HepG2 (cell line): ENCODE measurements at regions not wholly inside any gene's neighbourhood (a gene's known extent, or its start where the extent isn't known, plus 50 kb on each side); places are given as distances from the start of the nearest gene placed in this dataset.

Source experiments
- ATAC-seq: fragments of 200-7000 bp; cut with Tn5 transposase; 3 replicates; pipeline ENCODE4 v1.9.1; 2020; ENCODE audit warnings: mild to moderate bottlenecking, moderate library complexity
- BruUV-seq: library from RNA; stranded (reverse); fragments of 400-500 nt; replicated peaks from 2 replicates; lab custom pipeline; 2021; lab: Mats Ljungman, UMichigan
- CTCF ChIA-PET: fragments of 300-600 bp; formaldehyde crosslinking; extraction: SDS; loops from one replicate; lab custom pipeline; 2021; ENCODE audit warnings: low total read pairs, inconsistent platforms, low intra/inter-chr PET ratio; lab: Yijun Ruan, JAX
- POLR2A ChIA-PET: fragments of 350-600 bp; sonication (Branson Sonifier 250); formaldehyde crosslinking; loops from one replicate; lab custom pipeline; 2020; ENCODE audit warnings: antibody characterized with exemption, inconsistent platforms; lab: Yijun Ruan, JAX
- DNase-seq: peaks from one replicate; pipeline ENCODE4 v3.0.0-alpha.2; 2015; ENCODE audit warnings: low spot score
- FAIRE-seq: peaks from 3 replicates; lab custom pipeline; 2011; peaks lifted over from hg19 to GRCh38; lab: Jason Lieb, UNC
- H2AFZ ChIP-seq: one replicate; pipeline ENCODE4 v1.6.1; 2011; ENCODE audit warnings: low read length, inconsistent platforms
- H3K27ac ChIP-seq: fragments of 300-600 bp; 3 replicates; pipeline ENCODE4 v1.8.0; 2011; ENCODE audit warnings: mixed run types, mild to moderate bottlenecking, mixed read lengths, low read length, inconsistent platforms; ENCODE audit not compliant: insufficient read depth; ENCODE audit errors: extremely low read length
- H3K27me3 ChIP-seq, 2 experiments: fragments of 200-600 bp in 1 of 2; 2 replicates in 1 of 2; 3 replicates in 1 of 2; pipeline versions ENCODE4 v1.6.0 to v1.8.0; 2011; ENCODE audit warnings: low read length in 2 of 2, mild to moderate bottlenecking in 2 of 2, moderate library complexity in 2 of 2, inconsistent platforms in 1 of 2; ENCODE audit not compliant: insufficient read depth in 2 of 2, control insufficient read depth in 1 of 2
- H3K36me3 ChIP-seq, 2 experiments: fragments of 200-600 bp in 1 of 2; replicated peaks in 1 of 2; 2 replicates in 1 of 2; 3 replicates in 1 of 2; pipeline versions ENCODE4 v1.5.1 to v1.8.0; 2011; ENCODE audit warnings: low read length in 2 of 2, inconsistent platforms in 1 of 2; ENCODE audit not compliant: insufficient read depth in 2 of 2, control insufficient read depth in 1 of 2
- H3K4me1 ChIP-seq: 2 replicates; pipeline ENCODE4 v1.5.1; 2012; ENCODE audit warnings: low read length, inconsistent platforms; ENCODE audit not compliant: insufficient read depth
- H3K4me2 ChIP-seq: 2 replicates; pipeline ENCODE4 v1.6.0; 2011; ENCODE audit warnings: low read depth, low read length, inconsistent platforms
- H3K4me3 ChIP-seq, 3 experiments: fragments of 200-600 bp in 1 of 3; sonication (generic), shearing (Covaris generic) in 1 of 3; replicated peaks in 1 of 3; 2 replicates each; pipeline ENCODE4 v1.5.1; 2011 to 2016; ENCODE audit warnings: low read length in 3 of 3, inconsistent platforms in 2 of 3, low read depth in 2 of 3, mild to moderate bottlenecking in 2 of 3, control low read depth in 1 of 3, mixed read lengths in 1 of 3; ENCODE audit not compliant: insufficient read depth in 1 of 3
- H3K79me2 ChIP-seq: one replicate; pipeline ENCODE4 v1.6.1; 2011; ENCODE audit warnings: low read length, inconsistent platforms; ENCODE audit not compliant: insufficient read depth
- H3K9ac ChIP-seq: 2 replicates; pipeline ENCODE4 v1.6.0; 2011; ENCODE audit warnings: mild to moderate bottlenecking, low read depth, low read length, inconsistent platforms; ENCODE audit not compliant: insufficient read depth
- H3K9me3 ChIP-seq: 2 replicates; pipeline ENCODE4 v1.5.1; 2012; ENCODE audit warnings: mild to moderate bottlenecking, low read length
- H4K20me1 ChIP-seq: 2 replicates; pipeline ENCODE4 v1.6.0; 2011; ENCODE audit warnings: inconsistent platforms, mild to moderate bottlenecking, low read length, moderate library complexity; ENCODE audit not compliant: insufficient read depth
- AGO2 ChIP-seq: fragments of 200-400 bp; formaldehyde crosslinking; optimal IDR thresholded peaks from 2 replicates; pipeline ENCODE3; 2017; ENCODE audit warnings: mild to moderate bottlenecking, low read depth, low read length, moderate library complexity
- ESRRA ChIP-seq: sonication (generic); formaldehyde crosslinking; IDR thresholded peaks from 2 replicates; pipeline ENCODE4 v1.5.1; 2020; ENCODE audit warnings: mild to moderate bottlenecking, low read depth, missing genetic modification reagents
- KDM5A ChIP-seq: fragments of 200-600 bp; sonication (generic); IDR thresholded peaks from 2 replicates; pipeline ENCODE4 v1.7.0; 2018; ENCODE audit warnings: antibody characterized with exemption, mild to moderate bottlenecking, low read length, borderline replicate concordance
- MTF1 ChIP-seq: sonication (generic); formaldehyde crosslinking; IDR thresholded peaks from 2 replicates; pipeline ENCODE4 v1.5.0; 2020; ENCODE audit warnings: missing genetic modification reagents
- NFATC3 ChIP-seq: sonication (generic); formaldehyde crosslinking; IDR thresholded peaks from 2 replicates; pipeline ENCODE4 v1.5.1; 2020; ENCODE audit warnings: mild to moderate bottlenecking, missing genetic modification reagents
- PAWR ChIP-seq: sonication (generic); formaldehyde crosslinking; IDR thresholded peaks from 2 replicates; pipeline ENCODE4 v1.4.0; 2020; ENCODE audit warnings: missing genetic modification reagents, mild to moderate bottlenecking, borderline replicate concordance
- PAXIP1 ChIP-seq: sonication (generic); formaldehyde crosslinking; conservative IDR thresholded peaks from 2 replicates; pipeline ENCODE4 v1.4.0; 2020; ENCODE audit warnings: mild to moderate bottlenecking, missing genetic modification reagents, moderate library complexity
- POLR2AphosphoS5 ChIP-seq: IDR thresholded peaks from 2 replicates; pipeline ENCODE4 v1.6.1; 2012; ENCODE audit warnings: low read depth, low read length
- RFXANK ChIP-seq: IDR thresholded peaks from 2 replicates; pipeline ENCODE4 v1.6.1; 2016
- SATB2 ChIP-seq: sonication (generic); formaldehyde crosslinking; IDR thresholded peaks from 2 replicates; pipeline ENCODE4 v1.5.0; 2020; ENCODE audit warnings: missing genetic modification reagents
- SNAI1 ChIP-seq: sonication (generic); formaldehyde crosslinking; IDR thresholded peaks from 2 replicates; pipeline ENCODE4 v1.5.0; 2020; ENCODE audit warnings: mild to moderate bottlenecking, missing genetic modification reagents, borderline replicate concordance
- SNAPC2 ChIP-seq: sonication (generic); formaldehyde crosslinking; IDR thresholded peaks from 2 replicates; pipeline ENCODE4 v1.8.1; 2022; ENCODE audit warnings: mild to moderate bottlenecking, missing genetic modification reagents
- ZMYM4 ChIP-seq: sonication (generic); formaldehyde crosslinking; IDR thresholded peaks from 2 replicates; pipeline ENCODE4 v1.8.1; 2023; ENCODE audit warnings: mild to moderate bottlenecking, missing genetic modification reagents
- ZNF543 ChIP-seq: sonication (generic); formaldehyde crosslinking; IDR thresholded peaks from 2 replicates; pipeline ENCODE4 v1.4.0; 2020; ENCODE audit warnings: mild to moderate bottlenecking, missing genetic modification reagents
- ZNF552 ChIP-seq: sonication (generic); formaldehyde crosslinking; IDR thresholded peaks from 2 replicates; pipeline ENCODE4 v1.9.0; 2022; ENCODE audit warnings: missing genetic modification reagents, mild to moderate bottlenecking, borderline replicate concordance
- ZNF782 ChIP-seq: sonication (generic); formaldehyde crosslinking; IDR thresholded peaks from 2 replicates; pipeline ENCODE4 v1.4.0; 2020; ENCODE audit warnings: missing genetic modification reagents, mild to moderate bottlenecking, borderline replicate concordance
- ZSCAN31 ChIP-seq: sonication (generic); formaldehyde crosslinking; IDR thresholded peaks from 2 replicates; pipeline ENCODE4 v1.5.0; 2020; ENCODE audit warnings: low read depth, mild to moderate bottlenecking, missing genetic modification reagents
- WGBS: methylation state at CpG from one replicate; pipeline ENCODE4 v1.1.6; 2017; ENCODE audit warnings: low lambda C conversion rate; 5-methylcytosine and 5-hydroxymethylcytosine counted together
- in situ Hi-C: cut with HindIII; loops from 2 replicates; pipeline ENCODE4 v1.10.0; 2017; ENCODE audit warnings: low pct_unique_long_range_greater_than_20kb; ENCODE audit not compliant: extremely low pct_ligation_motif_present
- intact Hi-C: fragments of 100-400 bp; cut with micrococcal nuclease; formaldehyde crosslinking; loops from one replicate; pipeline ENCODE4 v1.10.0; 2022; ENCODE audit not compliant: unreplicated experiment
- TF ChIP-seq, protein P1 (sequence below): sonication (generic); formaldehyde crosslinking; IDR thresholded peaks from 2 replicates; pipeline ENCODE4 v1.4.0; 2020; ENCODE audit warnings: mild to moderate bottlenecking, missing genetic modification reagents
- TF ChIP-seq, protein P2 (sequence below): sonication (generic); formaldehyde crosslinking; IDR thresholded peaks from 2 replicates; pipeline ENCODE4 v1.8.1; 2023; ENCODE audit warnings: mild to moderate bottlenecking, missing genetic modification reagents

- Histone ChIP-seq H3K79me2 (no peaks in the 10 kb centered on the region), H3K9ac (no peak overlapping the region), H3K4me1 (no peaks in the 10 kb centered on the region), H3K27ac (no peak overlapping the region), H3K4me2 (no peak overlapping the region), H4K20me1 (no peaks in the 10 kb centered on the region), H3K4me3 (no peak overlapping the region), H3K9me3 (no peaks in the 10 kb centered on the region), H3K27me3 (no peaks in the 10 kb centered on the region), H3K36me3 (no peaks in the 10 kb centered on the region), H2AFZ (no peak overlapping the region)
- ATAC-seq, result no peak
- ChIA-PET POLR2A (no interaction called here), CTCF (no interaction called here)
- no peak for DNase-seq
- no TSS peak for BruUV-seq
- 14% methylated on average over 3 of the region's 3 CpGs for WGBS
- no peak for FAIRE-seq
- intact Hi-C loops (no loop called here), in situ Hi-C loops (no loop called here)
- TF ChIP-seq ZNF543 (CRISPR knock-in tag), result no peak
- no peak for TF ChIP-seq SNAI1 (CRISPR knock-in tag)
- TF ChIP-seq SNAPC2, result no peak
- no peak for TF ChIP-seq NFATC3 (CRISPR knock-in tag)
- TF ChIP-seq, protein P1, sequence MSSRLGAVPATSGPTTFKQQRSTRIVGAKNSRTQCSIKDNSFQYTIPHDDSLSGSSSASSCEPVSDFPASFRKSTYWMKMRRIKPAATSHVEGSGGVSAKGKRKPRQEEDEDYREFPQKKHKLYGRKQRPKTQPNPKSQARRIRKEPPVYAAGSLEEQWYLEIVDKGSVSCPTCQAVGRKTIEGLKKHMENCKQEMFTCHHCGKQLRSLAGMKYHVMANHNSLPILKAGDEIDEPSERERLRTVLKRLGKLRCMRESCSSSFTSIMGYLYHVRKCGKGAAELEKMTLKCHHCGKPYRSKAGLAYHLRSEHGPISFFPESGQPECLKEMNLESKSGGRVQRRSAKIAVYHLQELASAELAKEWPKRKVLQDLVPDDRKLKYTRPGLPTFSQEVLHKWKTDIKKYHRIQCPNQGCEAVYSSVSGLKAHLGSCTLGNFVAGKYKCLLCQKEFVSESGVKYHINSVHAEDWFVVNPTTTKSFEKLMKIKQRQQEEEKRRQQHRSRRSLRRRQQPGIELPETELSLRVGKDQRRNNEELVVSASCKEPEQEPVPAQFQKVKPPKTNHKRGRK, result no peak
- no peak for TF ChIP-seq RFXANK (CRISPR knock-in tag)
- TF ChIP-seq ZSCAN31 (CRISPR knock-in tag), result no peak
- TF ChIP-seq PAXIP1 (CRISPR knock-in tag), result no peak
- TF ChIP-seq AGO2, result no peak
- TF ChIP-seq, protein P2, sequence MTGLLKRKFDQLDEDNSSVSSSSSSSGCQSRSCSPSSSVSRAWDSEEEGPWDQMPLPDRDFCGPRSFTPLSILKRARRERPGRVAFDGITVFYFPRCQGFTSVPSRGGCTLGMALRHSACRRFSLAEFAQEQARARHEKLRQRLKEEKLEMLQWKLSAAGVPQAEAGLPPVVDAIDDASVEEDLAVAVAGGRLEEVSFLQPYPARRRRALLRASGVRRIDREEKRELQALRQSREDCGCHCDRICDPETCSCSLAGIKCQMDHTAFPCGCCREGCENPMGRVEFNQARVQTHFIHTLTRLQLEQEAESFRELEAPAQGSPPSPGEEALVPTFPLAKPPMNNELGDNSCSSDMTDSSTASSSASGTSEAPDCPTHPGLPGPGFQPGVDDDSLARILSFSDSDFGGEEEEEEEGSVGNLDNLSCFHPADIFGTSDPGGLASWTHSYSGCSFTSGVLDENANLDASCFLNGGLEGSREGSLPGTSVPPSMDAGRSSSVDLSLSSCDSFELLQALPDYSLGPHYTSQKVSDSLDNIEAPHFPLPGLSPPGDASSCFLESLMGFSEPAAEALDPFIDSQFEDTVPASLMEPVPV (CRISPR knock-in tag), result no peak
- TF ChIP-seq POLR2AphosphoS5, result no peak
- TF ChIP-seq SATB2 (CRISPR knock-in tag), result no peak
- no peak for TF ChIP-seq ESRRA
- no peak for TF ChIP-seq MTF1
- no peak for TF ChIP-seq ZMYM4 (CRISPR knock-in tag)
- TF ChIP-seq KDM5A, result no peak
- no peak for TF ChIP-seq ZNF782 (CRISPR knock-in tag)
- no peak for TF ChIP-seq ZNF552
- no peak for TF ChIP-seq PAWR (CRISPR knock-in tag)
Measured at GRCh38 chr3:192068464-192069254, 607.7 kb downstream of the PYDC2 start.
